ENCODE measurements at regions not wholly inside any gene's neighbourhood (a gene's known extent, or its start where the extent isn't known, plus 50 kb on each side); places are given as distances from the start of the nearest gene placed in this dataset.

DNA sequence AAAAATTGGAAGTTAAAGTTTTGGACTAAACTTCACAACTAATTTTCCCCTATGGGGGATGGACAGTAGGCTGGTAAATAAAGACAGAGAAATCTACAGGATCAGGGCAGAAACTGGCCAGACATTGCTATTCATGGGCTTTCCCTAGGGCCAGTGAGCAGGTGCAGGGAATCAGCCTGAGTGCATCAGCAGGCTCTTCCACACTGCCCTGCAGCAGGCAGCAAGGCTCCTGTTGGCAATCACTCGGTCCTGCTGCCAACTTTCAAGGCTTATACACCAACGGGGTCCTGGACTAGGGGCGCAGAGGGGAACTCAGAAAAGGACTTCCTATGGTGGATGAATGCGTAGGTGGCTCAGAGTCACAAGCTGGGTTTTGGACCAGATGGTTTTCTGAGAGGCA lies 59.8 kb upstream of the NHSL1 start:
- Mint-ChIP-seq H3K4me1 (ENCODE audit: insufficient read depth, unreplicated experiment) (peaks cover 11% of the 10 kb centered on the region), H3K9me3 (ENCODE audit: unreplicated experiment) (no peaks in the 10 kb centered on the region), H3K27me3 (ENCODE audit: insufficient read depth, unreplicated experiment) (no peaks in the 10 kb centered on the region), H3K4me3 (ENCODE audit: unreplicated experiment) (no peak overlapping the region), H3K27ac (ENCODE audit: low read depth, unreplicated experiment) (no peak overlapping the region), H3K36me3 (ENCODE audit: insufficient read depth, unreplicated experiment) (no peaks in the 10 kb centered on the region)
- TF ChIP-seq, protein P1, sequence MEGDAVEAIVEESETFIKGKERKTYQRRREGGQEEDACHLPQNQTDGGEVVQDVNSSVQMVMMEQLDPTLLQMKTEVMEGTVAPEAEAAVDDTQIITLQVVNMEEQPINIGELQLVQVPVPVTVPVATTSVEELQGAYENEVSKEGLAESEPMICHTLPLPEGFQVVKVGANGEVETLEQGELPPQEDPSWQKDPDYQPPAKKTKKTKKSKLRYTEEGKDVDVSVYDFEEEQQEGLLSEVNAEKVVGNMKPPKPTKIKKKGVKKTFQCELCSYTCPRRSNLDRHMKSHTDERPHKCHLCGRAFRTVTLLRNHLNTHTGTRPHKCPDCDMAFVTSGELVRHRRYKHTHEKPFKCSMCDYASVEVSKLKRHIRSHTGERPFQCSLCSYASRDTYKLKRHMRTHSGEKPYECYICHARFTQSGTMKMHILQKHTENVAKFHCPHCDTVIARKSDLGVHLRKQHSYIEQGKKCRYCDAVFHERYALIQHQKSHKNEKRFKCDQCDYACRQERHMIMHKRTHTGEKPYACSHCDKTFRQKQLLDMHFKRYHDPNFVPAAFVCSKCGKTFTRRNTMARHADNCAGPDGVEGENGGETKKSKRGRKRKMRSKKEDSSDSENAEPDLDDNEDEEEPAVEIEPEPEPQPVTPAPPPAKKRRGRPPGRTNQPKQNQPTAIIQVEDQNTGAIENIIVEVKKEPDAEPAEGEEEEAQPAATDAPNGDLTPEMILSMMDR (IDR thresholded peaks at IDR 0.05; ENCODE audit: unreplicated experiment), result no peak
- intact Hi-C loops (cut with micrococcal nuclease), result no loop called here
- no peak for DNase-seq (ENCODE audit: unreplicated experiment)
- ChIA-PET CTCF (interaction anchor here (0.8 kb wide), 1 partner anchor 134 kb away, joined by 3 read pairs; no protein-coding TSS in a partner anchor), POLR2A (interaction anchor here (1.0 to 1.2 kb wide), 2 partner anchors 9 to 12 kb away, joined by 3 read pairs; no protein-coding TSS in a partner anchor)
- BruUV-seq (replicated peaks), result no TSS peak

DNA sequence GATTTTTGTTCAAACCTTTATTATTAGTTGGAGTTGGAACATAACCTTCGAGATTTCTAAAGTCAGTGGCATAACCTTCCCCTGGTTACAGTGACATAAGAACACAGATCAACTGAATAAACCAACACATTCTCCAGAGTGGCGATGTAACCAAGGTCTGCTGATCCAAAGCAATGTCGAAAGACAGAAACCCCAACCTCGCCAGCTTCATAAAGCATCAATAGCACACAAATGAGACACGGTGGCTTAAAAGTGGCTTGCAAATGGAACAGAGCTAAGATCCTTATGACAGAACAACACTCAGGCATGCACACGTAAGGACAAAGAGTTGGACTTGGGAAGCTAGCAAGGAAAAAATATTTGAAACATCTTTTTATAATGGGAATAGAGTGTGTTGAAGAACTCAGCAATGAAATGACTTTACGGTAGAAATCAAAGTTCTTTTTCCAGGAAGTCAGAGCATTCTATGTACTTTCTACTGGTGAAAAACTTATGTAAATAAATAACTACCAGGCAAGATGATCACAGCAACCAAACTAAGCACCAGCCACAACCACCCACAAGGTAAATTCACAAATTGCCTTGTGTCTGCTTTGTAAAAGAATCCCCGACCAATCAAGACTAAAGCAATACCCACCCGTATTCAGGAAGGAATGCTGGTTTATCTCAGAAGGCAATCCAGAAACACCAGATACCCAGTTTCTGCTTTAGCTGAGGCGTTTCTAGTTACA lies 61.0 kb upstream of the NHSL1 start:
- H3K27ac Mint-ChIP-seq (ENCODE audit: low read depth, unreplicated experiment), result no peak overlapping the region
- TF ChIP-seq, protein P1 (IDR thresholded peaks at IDR 0.05; ENCODE audit: unreplicated experiment), result no peak
- H3K4me3 Mint-ChIP-seq (ENCODE audit: unreplicated experiment), result no peak overlapping the region
- no peaks in the 10 kb centered on the region for H3K27me3 Mint-ChIP-seq (ENCODE audit: insufficient read depth, unreplicated experiment)
- ChIA-PET CTCF (interaction anchor here (0.8 kb wide), 1 partner anchor 133 kb away, joined by 3 read pairs; no protein-coding TSS in a partner anchor), POLR2A (interaction anchor here (0.7 to 1.2 kb wide), 4 partner anchors 8 to 149 kb away, joined by 3 read pairs; no protein-coding TSS in a partner anchor)
- no TSS peak for BruUV-seq (replicated peaks)
- no peaks in the 10 kb centered on the region for H3K36me3 Mint-ChIP-seq (ENCODE audit: insufficient read depth, unreplicated experiment)
- H3K9me3 Mint-ChIP-seq (ENCODE audit: unreplicated experiment), result no peaks in the 10 kb centered on the region
- DNase-seq (ENCODE audit: unreplicated experiment), result no peak
- H3K4me1 Mint-ChIP-seq (ENCODE audit: insufficient read depth, unreplicated experiment), result peaks cover 6% of the 10 kb centered on the region
- intact Hi-C loops (cut with micrococcal nuclease), result no loop called here

DNA sequence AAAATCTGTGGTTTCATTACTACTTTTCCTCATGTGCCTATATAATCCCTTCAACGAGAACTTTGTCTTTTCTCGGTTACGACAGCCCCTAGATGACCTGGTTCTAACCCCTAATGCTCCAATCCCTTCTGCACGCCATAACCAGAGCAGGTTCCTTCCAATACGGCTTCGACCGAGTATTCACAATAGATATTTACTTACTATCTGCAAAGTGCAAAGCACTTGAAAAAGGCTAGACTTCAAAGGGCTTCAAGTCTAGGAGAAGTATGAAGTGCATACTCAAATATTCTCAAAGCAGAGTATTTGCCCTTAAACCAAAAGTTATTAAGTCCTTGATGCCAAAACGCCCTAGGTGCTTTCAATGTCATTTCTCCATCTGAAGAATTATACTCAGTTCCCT lies 63.4 kb upstream of the NHSL1 start:
- no TSS peak for BruUV-seq (replicated peaks)
- Mint-ChIP-seq H3K27me3 (ENCODE audit: insufficient read depth, unreplicated experiment) (no peaks in the 10 kb centered on the region), H3K36me3 (ENCODE audit: insufficient read depth, unreplicated experiment) (no peaks in the 10 kb centered on the region), H3K4me1 (ENCODE audit: insufficient read depth, unreplicated experiment) (no peaks in the 10 kb centered on the region), H3K27ac (ENCODE audit: low read depth, unreplicated experiment) (no peak overlapping the region), H3K9me3 (ENCODE audit: unreplicated experiment) (no peaks in the 10 kb centered on the region), H3K4me3 (ENCODE audit: unreplicated experiment) (no peak overlapping the region)
- intact Hi-C loops (cut with micrococcal nuclease), result no loop called here
- TF ChIP-seq, protein P1 (IDR thresholded peaks at IDR 0.05; ENCODE audit: unreplicated experiment), result no peak
- POLR2A ChIA-PET, result no interaction called here
- no peak for DNase-seq (ENCODE audit: unreplicated experiment)
- CTCF ChIA-PET, result interaction anchor here (1.8 kb wide), 1 partner anchor 26 kb away, joined by 4 read pairs; no protein-coding TSS in a partner anchor

DNA sequence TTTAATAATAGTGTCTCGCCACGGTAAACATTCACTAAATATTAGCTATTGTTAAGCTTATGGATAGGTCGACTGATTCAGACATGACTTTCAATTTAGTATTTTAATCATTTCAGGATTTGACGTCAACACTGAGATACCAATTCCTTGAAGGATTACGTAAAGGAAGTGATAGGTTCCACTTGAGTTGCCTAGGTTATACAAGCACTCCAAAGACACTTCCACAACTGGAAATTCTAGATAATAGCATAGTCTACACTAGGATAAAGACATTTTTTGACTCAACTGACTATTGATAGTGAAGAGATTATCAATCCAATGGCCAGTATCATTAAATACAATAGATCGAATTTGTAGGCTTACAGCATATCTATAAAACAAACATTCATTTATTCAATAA lies 63.9 kb upstream of the NHSL1 start:
- POLR2A ChIA-PET, result no interaction called here
- intact Hi-C loops (cut with micrococcal nuclease), result no loop called here
- no peak for DNase-seq (ENCODE audit: unreplicated experiment)
- TF ChIP-seq, protein P1 (IDR thresholded peaks at IDR 0.05; ENCODE audit: unreplicated experiment), result no peak
- CTCF ChIA-PET, result interaction anchor here (1.8 kb wide), 1 partner anchor 25 kb away, joined by 4 read pairs; no protein-coding TSS in a partner anchor
- Mint-ChIP-seq H3K9me3 (ENCODE audit: unreplicated experiment) (no peaks in the 10 kb centered on the region), H3K4me1 (ENCODE audit: insufficient read depth, unreplicated experiment) (no peaks in the 10 kb centered on the region), H3K4me3 (ENCODE audit: unreplicated experiment) (no peak overlapping the region), H3K36me3 (ENCODE audit: insufficient read depth, unreplicated experiment) (no peaks in the 10 kb centered on the region), H3K27me3 (ENCODE audit: insufficient read depth, unreplicated experiment) (no peaks in the 10 kb centered on the region), H3K27ac (ENCODE audit: low read depth, unreplicated experiment) (no peak overlapping the region)
- no TSS peak for BruUV-seq (replicated peaks)
